ENCODE measurements at regions not wholly inside any gene's neighbourhood (a gene's known extent, or its start where the extent isn't known, plus 50 kb on each side); places are given as distances from the start of the nearest gene placed in this dataset.
"Not testable (repeated sequence)": the region's sequence is repeated elsewhere in the genome, so short reads cannot be mapped to it uniquely, and the experiment has no call there.

GRCh38 chr10:42419789-42420188 lies 218.6 kb downstream of the ZNF33B start:
- H3K27me3 Mint-ChIP-seq = peaks cover 6 to 18% of the 10 kb centered on the region in 2 donors
- CTCF ChIA-PET = no interaction called here
- no peak overlapping the region for H3K4me3 Mint-ChIP-seq
- H3K4me1 ChIP-seq (ENCODE audit: control insufficient read depth in 1 of 2, extremely low read depth in 1 of 2, insufficient read depth in 2 of 2, low read length in 2 of 2) = no peaks in the 10 kb centered on the region
- H3K9me3 ChIP-seq = no peaks in the 10 kb centered on the region
- peaks cover 0 to 5% of the 10 kb centered on the region in 2 experiments for H3K27me3 ChIP-seq (replicated peaks in 1 of 2; ENCODE audit: control insufficient read depth in 2 of 2, extremely low read depth in 1 of 2, insufficient read depth in 2 of 2, low read length in 1 of 2)
- no peaks in the 10 kb centered on the region for H3K4me1 Mint-ChIP-seq
- POLR2A ChIA-PET = no interaction called here
- H3K36me3 ChIP-seq (ENCODE audit: control insufficient read depth in 2 of 2, extremely low read depth in 1 of 2, insufficient read depth in 1 of 2, low read length in 1 of 2) = no peaks in the 10 kb centered on the region
- DNase-seq (no peak), ATAC-seq (replicated peaks in 1 of 4) (no peak)
- no peak overlapping the region for H3K27ac ChIP-seq (ENCODE audit: low read length)
- peaks cover 0 to 7% (median 0%) of the 10 kb centered on the region in 3 donors for H3K9me3 Mint-ChIP-seq
- no peaks in the 10 kb centered on the region for H3K36me3 Mint-ChIP-seq
- H3K4me3 ChIP-seq (ENCODE audit: control insufficient read depth in 1 of 2, extremely low read depth in 1 of 2, low read length in 1 of 2) = no peak overlapping the region
- H3K27ac Mint-ChIP-seq = no peak overlapping the region
- 38% methylated on average over 1 of the region's 2 CpGs for WGBS (ENCODE audit: insufficient coverage)

GRCh38 chr10:42380926-42381547 lies 257.3 kb downstream of the ZNF33B start:
- no peak for ATAC-seq (replicated peaks in 1 of 4)
- no peaks in the 10 kb centered on the region for H3K4me1 ChIP-seq (ENCODE audit: control insufficient read depth in 1 of 2, extremely low read depth in 1 of 2, insufficient read depth in 2 of 2, low read length in 2 of 2)
- WGBS (ENCODE audit: insufficient coverage) = 100% methylated on average over 3 of the region's 7 CpGs
- peaks cover 2% of the 10 kb centered on the region for H3K9me3 ChIP-seq
- no peak overlapping the region for H3K27ac ChIP-seq (ENCODE audit: low read length)
- no peak for DNase-seq
- Mint-ChIP-seq H3K27me3 (no peaks in the 10 kb centered on the region), H3K4me3 (no peak overlapping the region), H3K4me1 (no peaks in the 10 kb centered on the region), H3K27ac (no peak overlapping the region), H3K36me3 (no peaks in the 10 kb centered on the region), H3K9me3 (peaks cover 0 to 26% (median 12%) of the 10 kb centered on the region in 3 donors)
- POLR2A ChIA-PET = no interaction called here
- CTCF ChIA-PET = no interaction called here
- H3K4me3 ChIP-seq (ENCODE audit: control insufficient read depth in 1 of 2, extremely low read depth in 1 of 2, low read length in 1 of 2) = no peak overlapping the region
- no peaks in the 10 kb centered on the region for H3K36me3 ChIP-seq (ENCODE audit: control insufficient read depth in 2 of 2, extremely low read depth in 1 of 2, insufficient read depth in 1 of 2, low read length in 1 of 2)
- no peaks in the 10 kb centered on the region for H3K27me3 ChIP-seq (replicated peaks in 1 of 2; ENCODE audit: control insufficient read depth in 2 of 2, extremely low read depth in 1 of 2, insufficient read depth in 2 of 2, low read length in 1 of 2)

- Histone ChIP-seq H3K4me1 (ENCODE audit: control insufficient read depth in 1 of 2, extremely low read depth in 1 of 2, insufficient read depth in 2 of 2, low read length in 2 of 2) (no peaks in the 10 kb centered on the region), H3K27me3 (replicated peaks in 1 of 2; ENCODE audit: control insufficient read depth in 2 of 2, extremely low read depth in 1 of 2, insufficient read depth in 2 of 2, low read length in 1 of 2) (peaks cover 0 to 10% of the 10 kb centered on the region in 2 experiments), H3K9me3 (peaks cover 6% of the 10 kb centered on the region), H3K36me3 (ENCODE audit: control insufficient read depth in 2 of 2, extremely low read depth in 1 of 2, insufficient read depth in 1 of 2, low read length in 1 of 2) (no peaks in the 10 kb centered on the region), H3K4me3 (ENCODE audit: control insufficient read depth in 1 of 2, extremely low read depth in 1 of 2, low read length in 1 of 2) (peak overlapping the region in 1 of 2 donors; percentile 15), H3K27ac (ENCODE audit: low read length) (no peak overlapping the region)
- H3K4me1 Mint-ChIP-seq = no peaks in the 10 kb centered on the region
- 22% methylated on average over 31 of the region's 33 CpGs for WGBS (ENCODE audit: insufficient coverage)
- H3K36me3 Mint-ChIP-seq = no peaks in the 10 kb centered on the region
- POLR2A ChIA-PET = interaction anchor here in 1 of 2 donors (0.6 kb wide), 1 partner anchor 415 kb away, joined by 5 read pairs; the partner anchor contains the start of gene BMS1
- H3K9me3 Mint-ChIP-seq = peaks cover 3 to 17% (median 13%) of the 10 kb centered on the region in 3 donors
- peaks cover 4 to 8% of the 10 kb centered on the region in 2 donors for H3K27me3 Mint-ChIP-seq
- H3K4me3 Mint-ChIP-seq = peak overlapping the region in 2 of 3 donors; percentile 46 to 55
- CTCF ChIA-PET = no interaction called here
- DNase-seq (peak in 16 of 35 experiments; percentile 0 to 43 (median 2)), ATAC-seq (replicated peaks in 1 of 4) (peak in 3 of 4 experiments; percentile 24 to 52 (median 45))
- H3K27ac Mint-ChIP-seq = no peak overlapping the region
These were observed 270.7 kb downstream of the ZNF33B start for GRCh38 chr10:42367532-42368230.

GRCh38 chr10:42351745-42352144 lies 286.6 kb downstream of the ZNF33B start:
- Mint-ChIP-seq H3K36me3 (no peaks in the 10 kb centered on the region), H3K9me3 (peaks cover 0 to 19% (median 4%) of the 10 kb centered on the region in 3 donors), H3K4me1 (no peaks in the 10 kb centered on the region), H3K4me3 (no peak overlapping the region), H3K27me3 (no peaks in the 10 kb centered on the region), H3K27ac (no peak overlapping the region)
- Histone ChIP-seq H3K27ac (ENCODE audit: low read length) (no peak overlapping the region), H3K36me3 (ENCODE audit: control insufficient read depth in 2 of 2, extremely low read depth in 1 of 2, insufficient read depth in 1 of 2, low read length in 1 of 2) (no peaks in the 10 kb centered on the region), H3K4me1 (ENCODE audit: control insufficient read depth in 1 of 2, extremely low read depth in 1 of 2, insufficient read depth in 2 of 2, low read length in 2 of 2) (no peaks in the 10 kb centered on the region), H3K27me3 (replicated peaks in 1 of 2; ENCODE audit: control insufficient read depth in 2 of 2, extremely low read depth in 1 of 2, insufficient read depth in 2 of 2, low read length in 1 of 2) (no peaks in the 10 kb centered on the region), H3K4me3 (ENCODE audit: control insufficient read depth in 1 of 2, extremely low read depth in 1 of 2, low read length in 1 of 2) (no peak overlapping the region), H3K9me3 (no peaks in the 10 kb centered on the region)
- WGBS (ENCODE audit: insufficient coverage) = no CpG with 5 or more reads among the region's 1 CpG
- CTCF ChIA-PET = no interaction called here
- POLR2A ChIA-PET = no interaction called here
- DNase-seq (no peak), ATAC-seq (replicated peaks in 1 of 4) (no peak)

- H3K4me1 Mint-ChIP-seq; H3K4me3 Mint-ChIP-seq; H3K36me3 ChIP-seq (ENCODE audit: control insufficient read depth in 2 of 2, extremely low read depth in 1 of 2, insufficient read depth in 1 of 2, low read length in 1 of 2); H3K27me3 Mint-ChIP-seq; H3K4me3 ChIP-seq (ENCODE audit: control insufficient read depth in 1 of 2, extremely low read depth in 1 of 2, low read length in 1 of 2); ATAC-seq (replicated peaks in 1 of 4); H3K4me1 ChIP-seq (ENCODE audit: control insufficient read depth in 1 of 2, extremely low read depth in 1 of 2, insufficient read depth in 2 of 2, low read length in 2 of 2); H3K27me3 ChIP-seq (replicated peaks in 1 of 2; ENCODE audit: control insufficient read depth in 2 of 2, extremely low read depth in 1 of 2, insufficient read depth in 2 of 2, low read length in 1 of 2); H3K9me3 ChIP-seq; POLR2A ChIA-PET; DNase-seq; H3K27ac ChIP-seq (ENCODE audit: low read length); H3K36me3 Mint-ChIP-seq; CTCF ChIA-PET; H3K27ac Mint-ChIP-seq: not testable (repeated sequence)
- H3K9me3 Mint-ChIP-seq = peaks cover 16 to 63% (median 45%) of the 10 kb centered on the region in 3 donors
- no CpG with 5 or more reads among the region's 6 CpGs for WGBS (ENCODE audit: insufficient coverage)
These were observed 301.6 kb downstream of the ZNF33B start for GRCh38 chr10:42336593-42337337.

- DNase-seq; ATAC-seq (replicated peaks in 1 of 4); CTCF ChIA-PET; H3K27ac Mint-ChIP-seq; H3K4me3 ChIP-seq (ENCODE audit: control insufficient read depth in 1 of 2, extremely low read depth in 1 of 2, low read length in 1 of 2); H3K4me3 Mint-ChIP-seq; H3K27me3 Mint-ChIP-seq; H3K4me1 Mint-ChIP-seq; H3K36me3 ChIP-seq (ENCODE audit: control insufficient read depth in 2 of 2, extremely low read depth in 1 of 2, insufficient read depth in 1 of 2, low read length in 1 of 2); POLR2A ChIA-PET; H3K4me1 ChIP-seq (ENCODE audit: control insufficient read depth in 1 of 2, extremely low read depth in 1 of 2, insufficient read depth in 2 of 2, low read length in 2 of 2); H3K36me3 Mint-ChIP-seq; H3K27ac ChIP-seq (ENCODE audit: low read length); H3K9me3 ChIP-seq; H3K27me3 ChIP-seq (replicated peaks in 1 of 2; ENCODE audit: control insufficient read depth in 2 of 2, extremely low read depth in 1 of 2, insufficient read depth in 2 of 2, low read length in 1 of 2): not testable (repeated sequence)
- H3K9me3 Mint-ChIP-seq = peaks cover 16 to 66% (median 48%) of the 10 kb centered on the region in 3 donors
- no CpG with 5 or more reads among the region's 2 CpGs for WGBS (ENCODE audit: insufficient coverage)
These were observed 302.6 kb downstream of the ZNF33B start for GRCh38 chr10:42335653-42336296.

All from T-cell (primary cell).